HCT116 (cell line): ENCODE measurements at regions not wholly inside any gene's neighbourhood (a gene's known extent, or its start where the extent isn't known, plus 50 kb on each side); places are given as distances from the start of the nearest gene placed in this dataset.

ENCODE experiments used
- ATAC-seq: fragments of 200-7000 bp; cut with Tn5 transposase; 2 replicates; pipeline ENCODE4 v1.9.1; 2020; ENCODE audit warnings: mild to moderate bottlenecking, moderate library complexity
- BruUV-seq: library from RNA; stranded (reverse); fragments of 400-500 nt; replicated peaks from 2 replicates; lab custom pipeline; 2021; lab: Mats Ljungman, UMichigan
- CTCF ChIA-PET: fragments of 300-600 bp; sonication (Branson Sonifier 250); formaldehyde crosslinking; loops from one replicate; lab custom pipeline; 2021; ENCODE audit warnings: antibody characterized with exemption; lab: Charles Lee
- POLR2A ChIA-PET: fragments of 300-600, 350-600 bp; sonication (Branson Sonifier 250); formaldehyde crosslinking; loops from one replicate; lab custom pipeline; 2021; ENCODE audit warnings: antibody characterized with exemption; lab: Charles Lee
- RAD21 ChIA-PET, 2 experiments: fragments of 300-600 bp; sonication (Branson Sonifier 250); formaldehyde crosslinking; loops; one replicate each; lab custom pipeline; 2023; ENCODE audit warnings: low total read pairs in 2 of 2; ENCODE audit not compliant: uncharacterized antibody in 2 of 2, unreplicated experiment in 2 of 2, low non-redundant PET in 1 of 2; lab: Charles Lee
- DNase-seq: peaks from one replicate; pipeline ENCODE4 v3.0.0-alpha.2; 2010; ENCODE audit warnings: low read depth, low spot score
- H2AFZ ChIP-seq: fragments of 200-600 bp; shearing (Covaris generic), sonication (generic); 2 replicates; pipeline ENCODE4 v1.6.1; 2017; ENCODE audit warnings: low read depth, mixed run types, mixed read lengths, antibody characterized with exemption, low read length; ENCODE audit not compliant: poor library complexity, severe bottlenecking
- H3K27ac ChIP-seq: 2 replicates; pipeline ENCODE4 v1.5.1; 2012; ENCODE audit warnings: low read depth, low read length
- H3K27me3 ChIP-seq: fragments of 200-600 bp; sonication (generic); 2 replicates; pipeline ENCODE4 v1.6.1; 2016; ENCODE audit warnings: mixed run types, low read length, mixed read lengths; ENCODE audit not compliant: insufficient read depth
- H3K36me3 ChIP-seq, 2 experiments: fragments of 200-500 bp in 1 of 2; fragments of 200-600 bp in 1 of 2; sonication (Bioruptor generic) in 1 of 2; sonication (generic) in 1 of 2; 2 replicates each; pipeline versions ENCODE4 v1.5.1 to v1.6.1; 2014 to 2016; ENCODE audit warnings: low read length in 2 of 2, inconsistent platforms in 1 of 2, mixed read lengths in 1 of 2, mixed run types in 1 of 2; ENCODE audit not compliant: insufficient read depth in 2 of 2, control insufficient read depth in 1 of 2
- H3K4me1 ChIP-seq, 2 experiments: fragments of 200-600 bp in 1 of 2; sonication (generic) in 1 of 2; 2 replicates each; pipeline versions ENCODE4 v1.5.1 to v1.6.1; 2012 to 2017; ENCODE audit warnings: low read length in 2 of 2, inconsistent platforms in 1 of 2, mild to moderate bottlenecking in 1 of 2, mixed read lengths in 1 of 2, mixed run types in 1 of 2, moderate library complexity in 1 of 2; ENCODE audit not compliant: insufficient read depth in 2 of 2, control insufficient read depth in 1 of 2
- H3K4me2 ChIP-seq: fragments of 200-600 bp; sonication (generic); 2 replicates; pipeline ENCODE4 v1.6.1; 2017; ENCODE audit warnings: mixed run types, low read length, mixed read lengths
- H3K4me3 ChIP-seq, 2 experiments: fragments of 200-600 bp in 1 of 2; sonication (generic) in 1 of 2; replicated peaks in 1 of 2; 2 replicates each; pipeline ENCODE4 v1.5.1; 2011 to 2016; ENCODE audit warnings: low read length in 2 of 2, control low read depth in 1 of 2, low read depth in 1 of 2, mild to moderate bottlenecking in 1 of 2, mixed read lengths in 1 of 2, mixed run types in 1 of 2
- H3K79me2 ChIP-seq: fragments of 200-600 bp; sonication (generic); 2 replicates; pipeline ENCODE4 v1.6.1; 2017; ENCODE audit warnings: mild to moderate bottlenecking, mixed run types, low read length, moderate library complexity, mixed read lengths; ENCODE audit not compliant: insufficient read depth
- H3K9ac ChIP-seq: fragments of 200-600 bp; sonication (generic); 2 replicates; pipeline ENCODE4 v1.6.1; 2016; ENCODE audit warnings: low read length, mixed read lengths
- H3K9me2 ChIP-seq: fragments of 200-600 bp; sonication (generic), shearing (Covaris generic); 2 replicates; pipeline ENCODE4 v1.6.1; 2017; ENCODE audit warnings: mixed run types, mild to moderate bottlenecking, moderate library complexity; ENCODE audit not compliant: insufficient read depth
- H3K9me3 ChIP-seq, 2 experiments: fragments of 200-500 bp in 1 of 2; fragments of 200-600 bp in 1 of 2; sonication (Bioruptor generic) in 1 of 2; sonication (generic) in 1 of 2; 2 replicates each; pipeline ENCODE4 v1.6.1; 2014 to 2017; ENCODE audit warnings: low read length in 2 of 2, mixed read lengths in 2 of 2, inconsistent platforms in 1 of 2, low read depth in 1 of 2, mild to moderate bottlenecking in 1 of 2, mixed run types in 1 of 2, moderate library complexity in 1 of 2; ENCODE audit not compliant: control insufficient read depth in 1 of 2, insufficient read depth in 1 of 2
- H4K20me1 ChIP-seq: fragments of 200-600 bp; sonication (generic), shearing (Covaris generic); 2 replicates; pipeline ENCODE4 v1.6.1; 2017; ENCODE audit warnings: mixed run types, mild to moderate bottlenecking, moderate library complexity; ENCODE audit not compliant: insufficient read depth
- ATF3 ChIP-seq: IDR thresholded peaks from 2 replicates; pipeline ENCODE4 v1.6.1; 2012
- CBX3 ChIP-seq: IDR thresholded peaks from 2 replicates; pipeline ENCODE4 v1.6.1; 2012; ENCODE audit warnings: low read depth
- CEBPB ChIP-seq: IDR thresholded peaks from 2 replicates; pipeline ENCODE4 v1.6.1; 2012; ENCODE audit warnings: low read depth
- CTCF ChIP-seq, 3 experiments: fragments of 200-600 bp in 1 of 3; sonication (generic) in 1 of 3; IDR thresholded peaks in 2 of 3; conservative IDR thresholded peaks in 1 of 3; 2 replicates each; pipeline ENCODE4 v1.5.1; 2012 to 2017; ENCODE audit warnings: low read depth in 2 of 3, low read length in 2 of 3, antibody characterized with exemption in 1 of 3, borderline replicate concordance in 1 of 3, control low read depth in 1 of 3, mild to moderate bottlenecking in 1 of 3, mixed read lengths in 1 of 3, mixed run types in 1 of 3, moderate library complexity in 1 of 3; ENCODE audit not compliant: insufficient read depth in 1 of 3
- EGR1 ChIP-seq: IDR thresholded peaks from 2 replicates; pipeline ENCODE4 v1.6.1; 2012; ENCODE audit warnings: low read depth
- ELF1 ChIP-seq: IDR thresholded peaks from 2 replicates; pipeline ENCODE4 v1.6.1; 2012; ENCODE audit warnings: low read depth, borderline replicate concordance
- EZH2 ChIP-seq: fragments of 200-600 bp; sonication (generic); IDR thresholded peaks from 2 replicates; pipeline ENCODE4 v1.6.1; 2017; ENCODE audit warnings: antibody characterized with exemption, mixed run types
- EZH2phosphoT487 ChIP-seq: fragments of 200-600 bp; IDR thresholded peaks from 2 replicates; pipeline ENCODE4 v1.6.1; 2018; ENCODE audit warnings: antibody characterized with exemption, borderline replicate concordance
- FOSL1 ChIP-seq: IDR thresholded peaks from 2 replicates; pipeline ENCODE4 v1.6.1; 2012; ENCODE audit warnings: low read depth
- JUND ChIP-seq: IDR thresholded peaks from 2 replicates; pipeline ENCODE4 v1.6.1; 2012
- MAX ChIP-seq: IDR thresholded peaks from 2 replicates; pipeline ENCODE4 v1.6.1; 2012
- POLR2A ChIP-seq: IDR thresholded peaks from 2 replicates; pipeline ENCODE4 v1.7.0; 2011; ENCODE audit warnings: borderline replicate concordance; ENCODE audit not compliant: insufficient read depth, insufficient read length; ENCODE audit errors: extremely low read depth
- POLR2AphosphoS5 ChIP-seq: IDR thresholded peaks from 2 replicates; pipeline ENCODE4 v1.6.1; 2011; ENCODE audit warnings: mild to moderate bottlenecking, low read depth, low read length, moderate library complexity
- RAD21 ChIP-seq: IDR thresholded peaks from 2 replicates; pipeline ENCODE4 v1.6.1; 2012; ENCODE audit warnings: low read depth, mild to moderate bottlenecking
- REST ChIP-seq: IDR thresholded peaks from 2 replicates; pipeline ENCODE4 v1.6.1; 2012; ENCODE audit warnings: low read depth
- SIN3A ChIP-seq: IDR thresholded peaks from 2 replicates; pipeline ENCODE4 v1.6.1; 2012; ENCODE audit warnings: low read depth
- SRF ChIP-seq: IDR thresholded peaks from 2 replicates; pipeline ENCODE4 v1.6.1; 2012; ENCODE audit warnings: low read depth
- TCF7L2 ChIP-seq: IDR thresholded peaks from 2 replicates; pipeline ENCODE4 v1.7.0; 2011; ENCODE audit warnings: borderline replicate concordance, inconsistent platforms; ENCODE audit not compliant: insufficient read depth, insufficient read length; ENCODE audit errors: extremely low read depth
- YY1 ChIP-seq: IDR thresholded peaks from 2 replicates; pipeline ENCODE4 v1.6.1; 2011; ENCODE audit warnings: low read length, low read depth, moderate library complexity, mild to moderate bottlenecking; ENCODE audit not compliant: insufficient replicate concordance; ENCODE audit errors: extremely low read depth
- ZNF274 ChIP-seq: fragments of 200-500 bp; sonication (Bioruptor generic); IDR thresholded peaks from 2 replicates; pipeline ENCODE4 v1.6.1; 2014; ENCODE audit warnings: mild to moderate bottlenecking, low read depth, low read length, inconsistent platforms
- intact Hi-C: fragments of 100-400 bp; cut with micrococcal nuclease; formaldehyde crosslinking; loops from 2 replicates; pipeline ENCODE4 v1.10.0; 2022

GRCh38 chr3:67710396-67710795 lies 56.0 kb upstream of the SUCLG2 start:
- Histone ChIP-seq H3K9ac (no peak overlapping the region), H4K20me1 (no peaks in the 10 kb centered on the region), H3K4me2 (no peak overlapping the region), H3K9me2 (no peaks in the 10 kb centered on the region), H2AFZ (no peak overlapping the region), H3K27ac (no peak overlapping the region), H3K4me3 (no peak overlapping the region), H3K27me3 (peaks cover 9% of the 10 kb centered on the region; the same call in 1 of the 2 replicates), H3K4me1 (no peaks in the 10 kb centered on the region), H3K36me3 (no peaks in the 10 kb centered on the region), H3K79me2 (no peaks in the 10 kb centered on the region), H3K9me3 (no peaks in the 10 kb centered on the region)
- TF ChIP-seq JUND (no peak), CBX3 (no peak), REST (no peak), ELF1 (no peak), EZH2 (no peak), EGR1 (no peak), FOSL1 (no peak), RAD21 (no peak), SRF (no peak), ATF3 (no peak), EZH2phosphoT487 (no peak), ZNF274 (no peak), CEBPB (no peak), TCF7L2 (no peak), POLR2A (no peak), YY1 (no peak), CTCF (IDR thresholded peaks at IDR 0.05 in 2 of 3, conservative IDR thresholded peaks at IDR 0.05 in 1 of 3; ENCODE audit: borderline replicate concordance in 1 of 3, insufficient read depth in 1 of 3, low read depth in 2 of 3, low read length in 2 of 3) (no peak), MAX (no peak), SIN3A (no peak), POLR2AphosphoS5 (no peak)
- CTCF ChIA-PET, result no interaction called here
- no TSS peak for BruUV-seq
- RAD21 ChIA-PET, result no interaction called here
- POLR2A ChIA-PET, result no interaction called here
- ATAC-seq (no peak), DNase-seq (no peak)
- intact Hi-C loops, result no loop called here
